GM12892 (cell line): ENCODE measurements at regions not wholly inside any gene's neighbourhood (a gene's known extent, or its start where the extent isn't known, plus 50 kb on each side); places are given as distances from the start of the nearest gene placed in this dataset.
"Not testable (repeated sequence)": the region's sequence is repeated elsewhere in the genome, so short reads cannot be mapped to it uniquely, and the experiment has no call there.

Experiments used
- POLR2A ChIP-seq: IDR thresholded peaks from 2 replicates; pipeline ENCODE4 v1.6.1; 2011; ENCODE audit warnings: low read depth, low read length, control low read depth
- POLR2AphosphoS5 ChIP-seq: IDR thresholded peaks from 2 replicates; pipeline ENCODE4 v1.6.1; 2011; ENCODE audit warnings: low read depth, low read length, control low read depth
- TAF1 ChIP-seq: IDR thresholded peaks from 2 replicates; pipeline ENCODE4 v1.6.1; 2011; ENCODE audit warnings: low read depth, mild to moderate bottlenecking, control low read depth, low read length, borderline replicate concordance

DNA sequence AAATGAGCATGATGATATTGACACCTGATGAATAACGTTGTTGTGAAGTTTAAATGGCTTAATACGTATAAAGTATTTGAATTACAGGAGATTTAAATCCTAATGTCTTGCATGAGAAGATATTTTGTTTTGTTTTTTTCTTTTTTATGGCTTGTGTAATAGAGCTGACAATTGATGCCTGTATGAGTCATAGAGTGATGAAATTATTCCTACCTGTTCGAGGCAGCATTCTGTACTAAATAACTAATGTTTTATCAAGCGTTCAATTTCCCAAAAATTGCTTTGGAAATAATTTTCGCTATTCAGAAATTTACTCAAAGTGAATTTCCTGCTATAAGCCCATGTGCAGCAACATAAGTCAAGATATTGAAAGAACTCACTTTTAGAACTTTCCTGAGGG is 554.0 kb downstream of the PCDH11X start:
- not testable (repeated sequence) for TF ChIP-seq POLR2A, TAF1, POLR2AphosphoS5
